ENCODE measurements at regions not wholly inside any gene's neighbourhood (a gene's known extent, or its start where the extent isn't known, plus 50 kb on each side); places are given as distances from the start of the nearest gene placed in this dataset.

- TF ChIP-seq, protein P1, sequence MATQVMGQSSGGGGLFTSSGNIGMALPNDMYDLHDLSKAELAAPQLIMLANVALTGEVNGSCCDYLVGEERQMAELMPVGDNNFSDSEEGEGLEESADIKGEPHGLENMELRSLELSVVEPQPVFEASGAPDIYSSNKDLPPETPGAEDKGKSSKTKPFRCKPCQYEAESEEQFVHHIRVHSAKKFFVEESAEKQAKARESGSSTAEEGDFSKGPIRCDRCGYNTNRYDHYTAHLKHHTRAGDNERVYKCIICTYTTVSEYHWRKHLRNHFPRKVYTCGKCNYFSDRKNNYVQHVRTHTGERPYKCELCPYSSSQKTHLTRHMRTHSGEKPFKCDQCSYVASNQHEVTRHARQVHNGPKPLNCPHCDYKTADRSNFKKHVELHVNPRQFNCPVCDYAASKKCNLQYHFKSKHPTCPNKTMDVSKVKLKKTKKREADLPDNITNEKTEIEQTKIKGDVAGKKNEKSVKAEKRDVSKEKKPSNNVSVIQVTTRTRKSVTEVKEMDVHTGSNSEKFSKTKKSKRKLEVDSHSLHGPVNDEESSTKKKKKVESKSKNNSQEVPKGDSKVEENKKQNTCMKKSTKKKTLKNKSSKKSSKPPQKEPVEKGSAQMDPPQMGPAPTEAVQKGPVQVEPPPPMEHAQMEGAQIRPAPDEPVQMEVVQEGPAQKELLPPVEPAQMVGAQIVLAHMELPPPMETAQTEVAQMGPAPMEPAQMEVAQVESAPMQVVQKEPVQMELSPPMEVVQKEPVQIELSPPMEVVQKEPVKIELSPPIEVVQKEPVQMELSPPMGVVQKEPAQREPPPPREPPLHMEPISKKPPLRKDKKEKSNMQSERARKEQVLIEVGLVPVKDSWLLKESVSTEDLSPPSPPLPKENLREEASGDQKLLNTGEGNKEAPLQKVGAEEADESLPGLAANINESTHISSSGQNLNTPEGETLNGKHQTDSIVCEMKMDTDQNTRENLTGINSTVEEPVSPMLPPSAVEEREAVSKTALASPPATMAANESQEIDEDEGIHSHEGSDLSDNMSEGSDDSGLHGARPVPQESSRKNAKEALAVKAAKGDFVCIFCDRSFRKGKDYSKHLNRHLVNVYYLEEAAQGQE (IDR thresholded peaks at IDR 0.05; ENCODE audit: borderline replicate concordance), result no peak
- TF ChIP-seq SMC3 (conservative IDR thresholded peaks at IDR 0.05; ENCODE audit: poor library complexity), result no peak
Measured at GRCh38 chr2:220463876-220464275, 836.4 kb downstream of the SLC4A3 start (continued).

DNA sequence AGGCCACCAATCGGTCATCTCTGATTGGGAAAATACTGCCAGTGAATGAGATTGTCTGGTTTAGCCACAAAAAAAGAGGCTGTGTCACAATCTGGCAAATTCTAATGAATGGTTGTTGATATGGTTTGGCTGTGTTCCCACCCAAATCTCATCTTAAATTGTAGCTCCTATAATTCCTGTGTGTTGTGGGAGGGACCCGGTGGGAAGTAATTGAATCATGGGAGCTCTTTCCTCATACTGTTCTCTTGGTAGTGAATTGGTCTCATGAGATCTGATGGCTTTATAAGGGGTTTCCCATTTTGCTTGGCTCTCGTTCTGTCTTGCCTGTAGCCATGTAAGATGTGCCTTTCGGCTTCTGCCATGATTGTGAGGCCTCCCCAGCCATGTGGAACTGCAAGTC, 838.3 kb downstream of the SLC4A3 start:
- H3K4me3 ChIP-seq (ENCODE audit: low read length), result no peak overlapping the region
- H4K20me1 ChIP-seq (ENCODE audit: insufficient read depth), result no peaks in the 10 kb centered on the region
- no peak for TF ChIP-seq MXI1 (conservative IDR thresholded peaks at IDR 0.05; ENCODE audit: poor library complexity, severe bottlenecking)
- no peak for TF ChIP-seq EP300 (conservative IDR thresholded peaks at IDR 0.05; ENCODE audit: poor library complexity, severe bottlenecking)
- no peak for TF ChIP-seq RAD21 (conservative IDR thresholded peaks at IDR 0.05)
- TF ChIP-seq POLR2AphosphoS5 (IDR thresholded peaks at IDR 0.05), result no peak
- TF ChIP-seq TAF1 (IDR thresholded peaks at IDR 0.05; ENCODE audit: low read depth), result no peak
- TF ChIP-seq EZH2 (IDR thresholded peaks at IDR 0.05; ENCODE audit: borderline replicate concordance, insufficient read depth, low read length, poor library complexity, severe bottlenecking), result no peak
- TF ChIP-seq, protein P1 (IDR thresholded peaks at IDR 0.05; ENCODE audit: borderline replicate concordance), result no peak
- no peak for TF ChIP-seq CTCF (IDR thresholded peaks at IDR 0.05; ENCODE audit: poor library complexity, severe bottlenecking)
- no peak for TF ChIP-seq SMC3 (conservative IDR thresholded peaks at IDR 0.05; ENCODE audit: poor library complexity)

More for the DNA sequence above, 838.3 kb downstream of the SLC4A3 start:
- no peaks in the 10 kb centered on the region for H3K79me2 ChIP-seq (replicated peaks; ENCODE audit: insufficient read depth, low read length)
- no peaks in the 10 kb centered on the region for H3K9me3 ChIP-seq (ENCODE audit: low read length)
- H3K36me3 ChIP-seq (ENCODE audit: insufficient read depth, low read length), result no peaks in the 10 kb centered on the region
- no peak overlapping the region for H3K9ac ChIP-seq (ENCODE audit: low read length)
- H2AFZ ChIP-seq (ENCODE audit: low read depth, low read length), result no peak overlapping the region
- H3F3A ChIP-seq (ENCODE audit: insufficient read depth, low read length, poor library complexity, severe bottlenecking), result no peaks in the 10 kb centered on the region
- H3K4me2 ChIP-seq (ENCODE audit: low read length), result no peak overlapping the region
- H3K27ac ChIP-seq (ENCODE audit: low read length), result no peak overlapping the region
- H3K9me2 ChIP-seq (ENCODE audit: insufficient read depth, low read length), result no peaks in the 10 kb centered on the region
- peaks cover 3% of the 10 kb centered on the region for H3K27me3 ChIP-seq (ENCODE audit: insufficient read depth, low read depth, low read length)
